SIG-M5 treated with dmso at 0.1 percent for 504 hours (cell line): ENCODE measurements at regions not wholly inside any gene's neighbourhood (a gene's known extent, or its start where the extent isn't known, plus 50 kb on each side); places are given as distances from the start of the nearest gene placed in this dataset.
"Not testable (repeated sequence)": the region's sequence is repeated elsewhere in the genome, so short reads cannot be mapped to it uniquely, and the experiment has no call there.

ENCODE experiments used
- DNase-seq: peaks from one replicate; lab custom pipeline; 2025; ENCODE audit not compliant: unreplicated experiment; lab: John Stamatoyannopoulos, UW

DNA sequence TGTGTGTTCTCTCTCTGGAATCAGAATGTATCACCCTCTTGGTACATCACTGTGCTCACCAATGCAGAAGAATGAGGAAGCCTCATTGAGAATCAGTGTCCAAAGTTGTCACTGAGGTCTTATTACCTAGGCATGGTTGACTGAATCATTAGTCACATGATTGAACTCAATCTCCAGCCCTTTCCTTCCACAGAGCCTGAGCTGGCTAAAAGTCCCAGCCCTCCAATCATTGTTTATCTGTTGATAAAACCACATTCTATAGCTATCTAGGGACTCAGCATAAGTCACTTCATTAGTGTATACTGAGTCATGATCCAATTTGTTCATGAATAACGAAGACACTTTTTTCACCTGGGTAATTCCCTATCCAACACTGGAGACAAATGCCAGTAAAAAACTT, 396.8 kb downstream of the TRAM1L1 start:
- DNase-seq: no peak

DNA sequence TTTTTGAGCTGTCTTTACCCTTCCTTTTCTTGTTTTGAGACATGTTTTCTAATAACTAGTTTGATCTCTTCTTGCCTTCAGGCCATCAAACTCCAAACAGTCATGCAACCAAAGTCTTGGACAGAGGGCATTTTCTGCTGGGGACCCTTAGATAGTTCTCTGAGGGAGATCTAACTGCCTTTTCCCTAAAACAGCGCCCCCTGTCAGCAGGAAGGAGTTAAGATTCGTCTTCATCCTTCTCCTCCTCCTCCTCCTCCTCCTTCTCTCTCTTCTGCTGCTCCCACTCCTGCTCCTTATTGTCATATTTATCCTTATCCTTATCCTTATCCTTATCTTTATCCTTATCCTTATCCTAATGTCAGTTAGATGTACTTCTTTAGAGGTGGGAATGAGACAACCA, 417.2 kb downstream of the TRAM1L1 start:
- DNase-seq: no peak

DNA sequence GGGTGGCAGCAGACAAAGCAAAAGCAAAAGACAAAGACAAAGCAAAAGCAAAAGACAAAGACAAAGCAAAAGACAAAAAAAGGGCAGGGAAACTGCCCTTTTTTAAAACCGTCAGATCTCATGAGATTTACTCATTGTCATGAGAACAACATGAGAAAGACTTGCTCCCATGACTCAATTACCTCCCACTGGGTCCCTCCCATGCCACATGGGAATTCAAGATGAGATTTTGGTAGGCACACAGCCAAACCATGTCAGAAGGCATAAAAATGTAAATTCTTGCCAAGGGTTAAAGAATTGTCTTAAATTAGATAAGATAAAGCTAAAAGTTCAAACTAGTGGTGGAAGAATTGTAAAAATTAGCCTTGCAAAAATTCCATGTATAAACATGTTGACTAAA, 419.7 kb downstream of the TRAM1L1 start:
- no peak for DNase-seq

DNA sequence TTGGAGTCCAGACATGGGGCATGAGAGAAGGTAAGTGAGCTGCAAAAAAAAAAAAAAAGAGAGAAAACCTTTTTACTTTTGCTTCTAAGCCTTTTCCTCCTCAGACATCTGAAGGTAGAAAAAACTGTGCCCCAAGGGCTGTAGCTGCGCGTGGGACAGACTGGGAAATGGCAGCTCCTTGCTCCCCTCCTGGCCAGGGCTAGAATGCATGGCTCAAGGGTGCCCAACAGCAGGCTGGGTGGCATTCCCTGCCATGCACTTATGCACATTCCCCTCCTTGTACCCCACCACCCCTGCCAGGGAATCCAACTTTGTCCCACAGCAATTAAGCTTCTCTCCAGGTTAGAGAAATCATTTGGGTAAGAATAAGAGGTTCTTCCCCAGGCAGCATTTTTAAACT, 421.2 kb downstream of the TRAM1L1 start:
- DNase-seq: no peak

DNA sequence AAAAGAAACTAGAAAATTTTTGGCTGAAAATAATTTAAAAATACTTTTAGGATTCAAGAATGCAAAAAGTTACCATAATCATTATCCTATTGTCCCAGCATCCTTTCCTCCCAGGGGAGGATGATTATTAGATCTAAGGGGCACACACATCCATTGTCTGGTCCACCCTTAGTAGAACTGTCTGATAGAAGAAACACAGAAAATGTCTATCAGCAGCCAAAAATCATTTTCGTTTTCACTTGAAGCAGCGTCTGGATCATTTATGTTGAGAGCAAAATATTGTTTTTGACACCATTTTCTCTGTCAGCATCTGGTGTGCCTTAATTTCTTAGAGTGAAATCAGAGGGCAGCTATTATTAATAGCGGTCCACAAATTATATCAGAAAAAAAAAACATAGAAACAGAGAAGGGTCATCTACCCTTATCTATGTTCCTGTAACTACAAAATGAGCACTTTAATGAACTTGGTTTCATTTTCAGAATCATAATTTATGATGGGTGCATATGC, 446.3 kb downstream of the TRAM1L1 start:
- DNase-seq: no peak

DNA sequence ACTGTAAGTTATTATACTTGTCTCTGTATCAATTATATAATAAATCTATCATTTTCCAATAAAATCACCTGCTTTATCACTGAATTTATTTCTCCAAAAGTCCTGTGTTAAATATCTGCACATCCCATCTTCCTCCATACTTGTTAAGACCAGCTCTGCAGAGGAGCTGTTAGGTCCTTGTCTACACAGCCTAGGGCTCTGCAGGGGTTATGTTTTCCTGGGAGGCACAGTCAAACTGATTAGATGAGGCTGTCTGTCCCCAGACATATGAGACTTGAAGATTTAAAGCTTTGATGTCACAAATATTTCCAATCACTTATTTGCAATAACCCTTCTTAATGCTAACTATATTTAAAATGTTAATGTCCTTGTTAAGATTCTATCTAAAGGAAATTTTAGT, 446.8 kb downstream of the TRAM1L1 start:
- DNase-seq: no peak

DNA sequence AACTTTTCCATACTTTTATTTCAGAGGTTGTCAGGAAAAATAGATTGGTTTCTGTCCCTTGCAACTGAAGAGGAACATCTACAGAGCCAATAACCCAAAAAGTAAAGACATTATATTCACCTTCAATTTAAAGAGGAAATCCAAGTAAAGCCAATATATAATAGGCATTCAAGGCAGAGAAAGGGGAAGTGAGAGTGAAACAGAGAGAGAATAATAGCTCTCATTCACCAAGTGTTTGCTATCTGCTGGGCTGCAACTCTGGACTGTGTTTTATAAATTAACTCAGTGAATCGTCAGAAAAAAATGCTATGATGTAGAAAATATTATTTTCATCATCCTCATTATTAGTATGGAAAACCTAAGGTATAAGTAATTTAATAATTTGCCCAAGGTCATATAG, 448.5 kb downstream of the TRAM1L1 start:
- DNase-seq: peak; percentile 64

DNA sequence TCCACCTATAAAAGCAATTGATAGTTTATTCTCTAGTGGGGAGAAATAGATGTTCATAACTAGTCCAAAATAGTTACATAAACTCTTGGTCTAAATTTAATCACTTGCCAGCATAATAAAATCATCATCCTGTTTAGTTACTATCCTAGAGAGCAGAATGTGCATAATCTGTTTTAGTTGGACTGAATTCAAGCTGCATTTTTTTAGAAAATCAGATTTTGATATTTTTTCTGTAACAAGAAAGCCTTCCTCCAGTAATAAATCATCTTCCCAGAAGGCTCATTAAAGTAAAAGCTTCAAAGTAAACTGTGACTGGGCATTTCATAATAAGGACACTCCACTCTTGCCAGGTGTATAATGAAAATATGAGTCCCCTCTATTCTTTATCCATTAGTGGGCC, 453.1 kb downstream of the TRAM1L1 start:
- DNase-seq: no peak

DNA sequence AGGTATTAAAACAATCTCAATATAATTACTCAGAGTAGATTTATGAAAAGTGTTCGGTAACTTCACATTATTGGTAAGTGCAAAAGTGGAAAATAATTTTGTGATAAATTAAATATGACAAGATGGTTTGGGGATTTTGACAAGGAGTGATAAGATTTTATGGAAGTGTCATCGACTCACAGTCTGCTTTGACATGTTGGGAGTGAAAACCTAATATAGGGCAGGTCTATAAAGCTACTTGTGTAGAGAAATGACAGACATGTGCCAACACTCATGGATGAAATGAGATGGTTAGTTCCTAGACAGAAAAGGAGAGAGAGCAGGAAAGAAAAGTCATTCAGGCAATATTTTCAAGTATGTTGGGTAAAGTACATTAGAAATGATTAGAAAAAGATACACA, 456.8 kb downstream of the TRAM1L1 start:
- DNase-seq: no peak

DNA sequence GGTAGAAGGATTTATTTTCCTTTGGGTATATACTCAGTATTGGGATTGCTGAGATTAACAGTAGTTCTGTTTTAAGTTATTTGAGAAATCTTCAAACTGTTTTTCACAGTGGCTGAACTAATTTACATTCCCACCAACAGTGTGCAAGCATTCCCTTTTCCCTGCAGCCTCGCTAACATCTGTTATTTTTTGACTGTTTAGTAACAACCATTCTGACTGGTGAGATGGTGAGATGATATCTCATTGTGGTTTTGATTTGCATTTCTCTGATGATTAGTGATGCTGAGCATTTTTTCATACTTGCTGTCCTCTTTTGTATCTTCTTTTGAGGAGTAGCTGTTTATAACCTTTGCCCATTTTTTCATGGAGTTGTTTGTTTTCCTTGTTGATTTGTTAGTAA, 457.8 kb downstream of the TRAM1L1 start:
- DNase-seq: no peak

DNA sequence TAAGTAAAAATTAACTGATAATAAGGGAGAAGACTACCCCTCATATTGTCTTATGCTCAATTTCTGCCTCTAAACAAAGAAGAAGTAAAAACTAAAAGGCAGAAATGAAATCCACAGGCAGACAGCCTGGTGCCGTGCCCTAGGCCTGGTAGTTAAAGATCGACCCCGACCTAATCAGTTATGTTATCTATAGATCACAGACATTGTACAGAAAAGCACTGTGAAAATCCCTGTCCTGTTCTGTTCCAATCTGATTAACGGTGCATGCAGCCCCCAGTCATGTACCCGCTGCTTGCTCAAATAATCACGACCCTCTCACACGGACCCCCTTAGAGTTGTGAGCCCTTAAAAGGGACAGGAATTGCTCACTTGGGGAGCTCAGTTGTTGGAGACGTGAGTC, 465.9 kb downstream of the TRAM1L1 start:
- DNase-seq: not testable (repeated sequence)

DNA sequence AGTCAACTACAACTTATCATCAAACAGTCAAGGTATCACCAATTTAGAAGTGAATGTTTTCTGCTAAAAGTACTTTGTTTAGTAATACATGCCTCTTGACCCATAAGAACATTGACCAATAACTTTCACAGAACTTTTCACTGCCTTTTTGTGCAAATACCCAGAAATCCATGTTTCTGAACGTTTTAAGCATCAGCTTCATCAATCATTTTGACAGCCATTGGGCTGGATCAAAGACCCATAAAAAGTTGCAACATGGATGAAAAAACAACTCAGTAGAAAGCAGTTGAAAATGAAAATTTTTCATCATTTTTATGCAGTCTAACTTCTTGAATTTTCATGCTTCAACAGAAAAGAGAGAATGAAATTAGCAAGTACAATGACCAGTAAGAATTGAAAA, 466.7 kb downstream of the TRAM1L1 start:
- DNase-seq: no peak

DNA sequence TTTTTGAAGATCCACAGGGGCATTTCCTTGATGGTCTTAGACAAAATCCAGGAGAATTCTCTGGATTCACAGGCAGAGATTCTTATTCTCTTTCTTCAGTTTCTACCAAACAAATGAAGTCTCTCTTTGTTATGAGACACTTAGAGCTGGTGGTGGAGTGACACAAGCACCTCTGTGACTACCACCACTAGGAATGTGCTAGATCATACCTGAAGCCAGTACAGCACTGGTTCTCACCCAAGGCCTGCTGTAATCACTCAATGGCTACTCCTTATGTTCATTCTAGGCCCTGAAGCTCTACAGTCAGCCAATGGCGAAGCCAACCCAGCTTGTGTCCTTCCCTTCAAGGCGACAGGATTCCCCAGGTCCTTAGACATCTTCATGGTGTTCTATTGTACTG, 482.3 kb downstream of the TRAM1L1 start:
- DNase-seq: no peak

DNA sequence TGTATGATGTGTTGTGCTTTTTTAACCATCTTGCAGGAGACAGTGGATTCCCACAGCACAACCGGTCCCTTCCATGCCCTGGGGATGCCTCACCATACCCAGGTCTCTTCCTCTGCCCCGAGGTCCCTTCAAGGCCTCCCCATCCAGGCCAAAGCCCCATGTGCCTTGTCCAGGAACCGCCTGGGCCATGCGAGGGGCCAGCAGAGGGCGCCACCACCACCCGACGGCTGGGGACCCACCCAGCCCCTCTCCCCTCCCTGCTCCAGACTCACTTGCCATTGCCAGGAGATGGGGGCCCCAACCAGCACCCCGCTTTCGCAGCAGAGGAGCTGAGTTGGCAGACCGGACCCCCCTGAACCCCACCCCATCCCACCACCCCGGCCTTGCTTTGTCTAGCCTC, 485.5 kb downstream of the TRAM1L1 start:
- no peak for DNase-seq

DNA sequence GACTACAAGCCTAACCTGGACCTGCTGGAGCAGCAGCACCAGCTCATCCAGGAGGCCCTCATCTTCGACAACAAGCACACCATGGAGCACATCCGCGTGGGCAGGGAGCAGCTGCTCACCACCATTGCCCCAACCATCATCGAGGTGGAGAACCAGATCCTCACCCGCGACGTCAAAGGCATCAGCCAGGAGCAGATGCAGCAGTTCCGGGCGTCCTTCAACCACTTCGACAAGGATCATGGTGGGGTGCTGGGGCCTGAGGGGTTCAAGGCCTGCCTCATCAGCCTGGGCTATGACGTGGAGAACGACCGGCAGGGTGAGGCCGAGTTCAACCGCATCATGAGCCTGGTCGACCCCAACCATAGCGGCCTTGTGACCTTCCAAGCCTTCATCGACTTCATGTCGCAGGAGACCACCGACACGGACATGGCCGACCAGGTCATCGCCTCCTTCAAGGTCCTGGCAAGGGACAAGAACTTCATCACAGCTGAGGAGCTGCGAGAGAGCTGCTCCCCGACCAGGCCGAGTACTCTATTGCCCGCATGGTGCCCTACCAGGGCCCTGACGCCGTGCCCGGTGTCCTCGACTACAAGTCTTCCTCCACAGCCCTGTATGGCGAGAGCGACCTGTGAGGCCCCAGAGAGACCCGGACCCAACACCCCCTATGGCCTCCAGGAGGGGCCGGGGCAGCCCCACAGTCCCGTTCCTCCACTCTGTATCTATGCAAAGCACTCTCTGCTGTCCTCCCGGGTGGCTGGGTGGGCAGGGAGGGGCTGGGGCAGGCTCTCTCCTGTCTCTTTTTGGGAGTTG, 486.2 kb downstream of the TRAM1L1 start:
- DNase-seq: no peak

DNA sequence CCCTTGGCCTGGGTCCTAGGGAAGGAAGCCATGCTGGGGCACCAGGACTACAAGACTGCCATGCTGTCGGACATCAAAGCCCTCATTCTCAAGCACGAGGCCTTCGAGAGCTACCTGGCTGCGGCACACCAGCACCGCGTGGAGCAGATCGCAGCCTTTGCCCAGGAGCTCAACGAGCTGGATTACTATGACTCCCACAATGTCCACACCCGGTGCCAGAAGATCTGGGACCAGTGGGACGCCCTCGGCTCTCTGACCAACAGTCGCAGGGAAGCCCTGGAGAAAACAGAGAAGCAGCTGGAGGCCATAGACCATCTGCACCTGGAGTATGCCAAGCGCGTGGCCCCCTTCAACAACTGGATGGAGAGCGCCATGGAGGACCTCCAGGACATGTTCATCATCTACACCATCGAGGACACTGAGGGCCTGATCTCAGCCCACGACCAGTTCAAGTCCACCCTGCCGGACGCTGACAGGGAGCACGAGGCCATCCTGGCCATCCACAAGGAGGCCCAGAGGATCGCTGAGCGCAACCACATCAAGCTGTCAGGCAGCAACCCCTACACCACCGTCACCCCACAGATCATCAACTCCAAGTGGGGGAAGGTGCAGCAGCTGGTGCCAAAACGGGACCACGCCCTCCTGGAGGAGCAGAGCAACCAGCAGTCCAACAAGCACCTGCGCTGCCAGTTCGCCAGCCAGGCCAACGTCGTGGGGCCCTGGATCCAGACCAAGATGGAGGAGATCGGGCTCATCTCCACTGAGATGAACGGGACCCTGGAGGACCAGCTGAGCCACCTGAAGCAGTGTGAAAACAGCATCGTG, 487.0 kb downstream of the TRAM1L1 start:
- no peak for DNase-seq

DNA sequence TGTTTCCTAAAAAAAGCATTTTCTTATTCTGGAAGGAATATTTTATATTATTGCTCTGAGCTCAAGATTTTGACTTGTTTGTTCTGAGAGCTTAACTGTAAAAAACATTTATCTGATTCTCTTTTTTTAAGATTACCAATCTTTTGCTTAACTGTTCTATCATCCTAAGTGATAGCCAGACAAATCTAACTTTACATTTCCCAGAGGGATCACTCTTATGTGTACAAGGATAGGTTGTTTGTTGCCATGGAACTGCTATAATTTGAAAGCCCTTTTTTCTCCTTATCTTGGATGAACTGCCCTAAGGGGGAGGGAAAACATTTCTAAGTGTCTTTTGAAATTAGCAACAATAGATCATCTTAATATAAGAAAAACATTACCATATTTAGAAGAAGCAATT, 494.7 kb downstream of the TRAM1L1 start:
- DNase-seq: no peak

DNA sequence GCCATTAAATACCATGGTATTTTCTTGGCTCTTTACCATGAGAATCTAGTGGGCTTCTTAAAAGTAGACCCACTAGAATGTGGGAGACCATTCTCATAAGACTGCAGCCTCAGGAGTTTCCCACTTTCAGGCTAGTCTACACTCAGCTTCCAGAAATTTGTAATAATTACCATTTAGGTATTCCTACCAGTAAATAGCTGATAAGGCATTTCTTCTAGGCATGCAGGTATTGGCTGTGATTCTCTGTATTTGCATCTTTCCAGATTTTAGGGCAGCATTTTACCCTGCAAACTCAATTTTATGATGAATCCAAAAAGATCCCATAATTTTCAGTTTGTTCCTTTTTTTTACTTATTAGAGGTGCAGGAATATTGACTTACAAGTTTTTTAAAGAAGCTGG, 496.6 kb downstream of the TRAM1L1 start:
- DNase-seq: no peak

DNA sequence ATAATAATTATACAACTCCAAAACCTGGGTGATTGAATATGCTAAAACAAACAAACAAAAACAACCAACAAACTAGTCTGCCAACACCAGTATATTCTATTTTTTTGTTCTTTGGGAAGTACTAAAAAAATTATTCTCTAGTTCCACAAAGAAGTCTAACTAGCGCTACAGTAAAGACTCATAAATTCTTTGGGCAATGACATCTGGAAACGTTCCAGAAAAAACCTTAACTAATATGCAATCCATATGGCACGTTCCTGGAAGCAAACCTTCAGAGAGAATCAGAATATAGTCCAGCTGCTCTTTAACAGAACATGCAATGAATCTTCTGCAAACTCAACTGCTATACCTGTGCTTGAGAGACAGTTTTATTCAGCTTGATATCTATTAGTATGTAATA, 500.1 kb downstream of the TRAM1L1 start:
- no peak for DNase-seq

DNA sequence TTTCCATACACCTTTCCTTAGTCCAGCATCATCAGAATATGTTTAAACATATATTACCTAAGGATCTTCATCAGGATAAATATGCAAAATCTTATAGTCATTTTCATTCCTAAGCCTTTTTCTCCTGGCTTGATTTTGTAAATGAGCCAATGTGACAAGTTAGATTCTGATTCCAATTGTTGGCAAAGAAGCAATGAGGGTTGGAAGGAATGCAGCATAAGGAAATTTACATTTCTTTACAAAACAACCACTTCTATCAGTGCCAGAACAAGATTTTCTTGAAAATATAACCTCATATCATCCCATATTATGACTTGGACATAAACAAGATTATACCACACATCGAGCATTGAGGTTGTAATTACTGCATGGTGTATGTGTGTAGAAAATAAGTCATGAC, 508.1 kb downstream of the TRAM1L1 start:
- DNase-seq: no peak

DNA sequence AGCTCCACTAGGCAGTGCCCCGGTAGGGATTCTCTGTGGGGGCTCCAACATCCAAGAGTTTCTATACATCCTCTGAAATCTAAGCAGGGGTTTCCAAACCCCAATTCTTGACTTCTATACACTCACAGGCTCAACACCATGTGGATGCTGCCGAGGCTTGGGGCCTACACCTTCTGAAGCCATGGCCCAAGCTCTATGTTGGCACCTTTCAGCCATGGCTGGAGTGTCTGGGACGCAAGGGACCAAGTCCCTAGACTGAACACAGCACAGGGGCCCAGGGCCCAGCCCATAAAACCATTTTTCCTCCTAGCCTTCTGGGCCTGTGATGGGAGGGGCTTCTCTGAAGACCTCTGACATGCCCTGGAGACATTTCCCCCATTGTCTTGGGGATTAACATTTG, 511.8 kb downstream of the TRAM1L1 start:
- DNase-seq: no peak

DNA sequence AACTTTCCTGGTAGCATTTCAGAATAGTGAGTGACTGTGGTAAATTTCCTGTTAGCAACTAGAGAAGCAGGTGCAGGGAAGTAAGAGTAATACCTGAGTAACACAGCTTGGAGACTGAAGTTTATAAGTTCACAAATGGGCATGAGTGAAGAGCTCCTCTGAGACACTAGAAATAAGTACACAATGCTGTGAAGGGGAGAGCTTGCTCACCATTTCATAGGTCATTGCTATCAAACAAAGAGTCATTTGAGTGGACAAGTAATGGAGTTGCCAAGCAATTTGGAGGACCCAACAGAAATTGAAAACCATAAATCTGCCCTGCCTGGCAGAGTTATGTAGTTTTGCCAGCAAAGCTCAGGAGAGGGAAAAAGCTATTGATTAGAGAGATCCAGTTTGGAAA, 523.6 kb downstream of the TRAM1L1 start:
- DNase-seq: no peak
